CD4-positive, alpha-beta T cell (primary cell): ENCODE measurements at regions not wholly inside any gene's neighbourhood (a gene's known extent, or its start where the extent isn't known, plus 50 kb on each side); places are given as distances from the start of the nearest gene placed in this dataset.
"Not testable (repeated sequence)": the region's sequence is repeated elsewhere in the genome, so short reads cannot be mapped to it uniquely, and the experiment has no call there.

Source experiments
- ATAC-seq: fragments of 200-7000 bp; cut with Tn5 transposase; one replicate; pipeline ENCODE4 v1.10.0; 2022; ENCODE audit warnings: mild to moderate bottlenecking; ENCODE audit not compliant: poor library complexity
- CTCF ChIA-PET: fragments of 350-600 bp; sonication (Branson Sonifier 250); formaldehyde crosslinking; loops from one replicate; lab custom pipeline; 2021; ENCODE audit warnings: antibody characterized with exemption, inconsistent platforms; lab: Charles Lee
- POLR2A ChIA-PET: fragments of 350-600 bp; sonication (Branson Sonifier 250); formaldehyde crosslinking; loops from one replicate; lab custom pipeline; 2021; ENCODE audit warnings: antibody characterized with exemption, inconsistent platforms; lab: Charles Lee
- DNase-seq, 14 experiments: peaks; one replicate each; pipeline ENCODE4 v3.0.0-alpha.2; 2013 to 2020; ENCODE audit warnings: mixed read lengths in 2 of 14
- H3K27ac ChIP-seq, 2 donors: one replicate each; pipeline versions ENCODE4 v1.5.1 to v1.7.0; 2013; ENCODE audit warnings: low read length in 2 of 2, low read depth in 1 of 2, mild to moderate bottlenecking in 1 of 2
- H3K27me3 ChIP-seq, 2 experiments: 1 replicate in 1 of 2; 2 replicates in 1 of 2; pipeline versions ENCODE4 v1.6.1 to v1.7.0; 2013; ENCODE audit warnings: low read length in 2 of 2, control low read depth in 1 of 2, mild to moderate bottlenecking in 1 of 2, moderate library complexity in 1 of 2; ENCODE audit not compliant: insufficient read depth in 2 of 2, control insufficient read depth in 1 of 2
- H3K36me3 ChIP-seq: one replicate; pipeline ENCODE4 v1.6.1; 2013; ENCODE audit warnings: low read length, control low read depth; ENCODE audit not compliant: insufficient read depth
- H3K4me1 ChIP-seq: one replicate; pipeline ENCODE4 v1.6.1; 2013; ENCODE audit warnings: low read length, control low read depth; ENCODE audit not compliant: insufficient read depth
- H3K4me3 ChIP-seq: one replicate; pipeline ENCODE4 v1.5.1; 2013; ENCODE audit warnings: mild to moderate bottlenecking, low read length, moderate library complexity
- H3K9me3 ChIP-seq, 2 experiments: 1 replicate in 1 of 2; 2 replicates in 1 of 2; pipeline versions ENCODE4 v1.6.1 to v1.7.0; 2013; ENCODE audit warnings: low read length in 2 of 2, mild to moderate bottlenecking in 2 of 2, control low read depth in 1 of 2, moderate library complexity in 1 of 2; ENCODE audit not compliant: control insufficient read depth in 1 of 2, insufficient read depth in 1 of 2
- H3K27ac Mint-ChIP-seq: one replicate; pipeline ENCODE4 v1.8.0; 2020; ENCODE audit warnings: mixed read lengths
- H3K27me3 Mint-ChIP-seq: one replicate; pipeline ENCODE4 v1.8.0; 2021; ENCODE audit warnings: mixed read lengths
- H3K36me3 Mint-ChIP-seq: one replicate; pipeline ENCODE4 v1.8.0; 2021; ENCODE audit warnings: low read depth, mixed read lengths
- H3K4me1 Mint-ChIP-seq: one replicate; pipeline ENCODE4 v1.8.0; 2021; ENCODE audit warnings: low read depth, mixed read lengths
- H3K4me3 Mint-ChIP-seq: one replicate; pipeline ENCODE4 v1.8.0; 2020; ENCODE audit warnings: mild to moderate bottlenecking, mixed read lengths
- H3K9me3 Mint-ChIP-seq: one replicate; pipeline ENCODE4 v1.8.0; 2020; ENCODE audit warnings: mixed read lengths
- intact Hi-C, 2 experiments: fragments of 100-400 bp; cut with DNase I in 1 of 2; cut with micrococcal nuclease in 1 of 2; formaldehyde crosslinking; loops; one replicate each; pipeline versions ENCODE4 v1.15.1 to v1.9.0; 2023 to 2025; cut with DNase I, micrococcal nuclease
- TF ChIP-seq, protein P1 (sequence below): fragments of 200-600 bp; IDR thresholded peaks from one replicate; pipeline ENCODE4 v1.8.0; 2022; ENCODE audit warnings: antibody characterized with exemption, mild to moderate bottlenecking

GRCh38 chr5:116771466-116772151, 197.0 kb upstream of the SEMA6A start:
- Mint-ChIP-seq H3K36me3 (no peaks in the 10 kb centered on the region), H3K4me1 (no peaks in the 10 kb centered on the region), H3K9me3 (no peaks in the 10 kb centered on the region), H3K27me3 (no peaks in the 10 kb centered on the region), H3K4me3 (no peak overlapping the region), H3K27ac (no peak overlapping the region)
- no peak overlapping the region for H3K27ac ChIP-seq
- H3K4me3 ChIP-seq, result no peak overlapping the region
- TF ChIP-seq, protein P1, sequence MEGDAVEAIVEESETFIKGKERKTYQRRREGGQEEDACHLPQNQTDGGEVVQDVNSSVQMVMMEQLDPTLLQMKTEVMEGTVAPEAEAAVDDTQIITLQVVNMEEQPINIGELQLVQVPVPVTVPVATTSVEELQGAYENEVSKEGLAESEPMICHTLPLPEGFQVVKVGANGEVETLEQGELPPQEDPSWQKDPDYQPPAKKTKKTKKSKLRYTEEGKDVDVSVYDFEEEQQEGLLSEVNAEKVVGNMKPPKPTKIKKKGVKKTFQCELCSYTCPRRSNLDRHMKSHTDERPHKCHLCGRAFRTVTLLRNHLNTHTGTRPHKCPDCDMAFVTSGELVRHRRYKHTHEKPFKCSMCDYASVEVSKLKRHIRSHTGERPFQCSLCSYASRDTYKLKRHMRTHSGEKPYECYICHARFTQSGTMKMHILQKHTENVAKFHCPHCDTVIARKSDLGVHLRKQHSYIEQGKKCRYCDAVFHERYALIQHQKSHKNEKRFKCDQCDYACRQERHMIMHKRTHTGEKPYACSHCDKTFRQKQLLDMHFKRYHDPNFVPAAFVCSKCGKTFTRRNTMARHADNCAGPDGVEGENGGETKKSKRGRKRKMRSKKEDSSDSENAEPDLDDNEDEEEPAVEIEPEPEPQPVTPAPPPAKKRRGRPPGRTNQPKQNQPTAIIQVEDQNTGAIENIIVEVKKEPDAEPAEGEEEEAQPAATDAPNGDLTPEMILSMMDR, result no peak
- intact Hi-C loops, result no loop called here
- H3K4me1 ChIP-seq, result no peaks in the 10 kb centered on the region
- no peaks in the 10 kb centered on the region for H3K36me3 ChIP-seq
- ATAC-seq, result no peak
- ChIA-PET POLR2A (no interaction called here), CTCF (no interaction called here)
- H3K27me3 ChIP-seq, result no peaks in the 10 kb centered on the region
- H3K9me3 ChIP-seq, result no peaks in the 10 kb centered on the region
- no peak for DNase-seq

- intact Hi-C loops, H3K27ac Mint-ChIP-seq, H3K4me3 Mint-ChIP-seq, H3K27me3 ChIP-seq, H3K27ac ChIP-seq, ATAC-seq, DNase-seq, H3K27me3 Mint-ChIP-seq, CTCF ChIA-PET, H3K9me3 ChIP-seq, H3K9me3 Mint-ChIP-seq, H3K4me1 ChIP-seq, H3K36me3 Mint-ChIP-seq, H3K36me3 ChIP-seq, POLR2A ChIA-PET, H3K4me3 ChIP-seq, H3K4me1 Mint-ChIP-seq: not testable (repeated sequence)
These were observed 195.3 kb upstream of the SEMA6A start for GRCh38 chr5:116769953-116770352.

- ChIA-PET CTCF (no interaction called here), POLR2A (no interaction called here)
- H3K4me3 Mint-ChIP-seq, result no peak overlapping the region
- no peaks in the 10 kb centered on the region for H3K4me1 ChIP-seq
- H3K27me3 ChIP-seq, result no peaks in the 10 kb centered on the region
- H3K9me3 ChIP-seq, result no peaks in the 10 kb centered on the region
- H3K27ac Mint-ChIP-seq, result no peak overlapping the region
- intact Hi-C loops, result no loop called here
- DNase-seq (no peak), ATAC-seq (no peak)
- H3K4me1 Mint-ChIP-seq, result no peaks in the 10 kb centered on the region
- no peak overlapping the region for H3K4me3 ChIP-seq
- TF ChIP-seq, protein P1, result no peak
- H3K36me3 ChIP-seq, result no peaks in the 10 kb centered on the region
- H3K9me3 Mint-ChIP-seq, result no peaks in the 10 kb centered on the region
- no peaks in the 10 kb centered on the region for H3K27me3 Mint-ChIP-seq
- no peak overlapping the region for H3K27ac ChIP-seq
- H3K36me3 Mint-ChIP-seq, result no peaks in the 10 kb centered on the region
These were observed 194.8 kb upstream of the SEMA6A start for GRCh38 chr5:116769470-116769869.

GRCh38 chr5:116766470-116766947, 191.9 kb upstream of the SEMA6A start:
- DNase-seq (no peak), ATAC-seq (no peak)
- no peak overlapping the region for H3K27ac Mint-ChIP-seq
- intact Hi-C loops, result no loop called here
- ChIA-PET CTCF (no interaction called here), POLR2A (no interaction called here)
- Histone ChIP-seq H3K9me3 (peaks cover 0 to 4% of the 10 kb centered on the region in 2 experiments), H3K4me1 (no peaks in the 10 kb centered on the region), H3K27me3 (no peaks in the 10 kb centered on the region), H3K27ac (no peak overlapping the region), H3K4me3 (no peak overlapping the region), H3K36me3 (no peaks in the 10 kb centered on the region)
- no peaks in the 10 kb centered on the region for H3K36me3 Mint-ChIP-seq
- H3K9me3 Mint-ChIP-seq, result no peaks in the 10 kb centered on the region
- TF ChIP-seq, protein P1, result no peak
- H3K4me3 Mint-ChIP-seq, result no peak overlapping the region
- no peaks in the 10 kb centered on the region for H3K27me3 Mint-ChIP-seq
- H3K4me1 Mint-ChIP-seq, result no peaks in the 10 kb centered on the region
